HCT116 (cell line): ENCODE measurements at regions not wholly inside any gene's neighbourhood (a gene's known extent, or its start where the extent isn't known, plus 50 kb on each side); places are given as distances from the start of the nearest gene placed in this dataset.

Experiments used
- ATAC-seq: fragments of 200-7000 bp; cut with Tn5 transposase; 2 replicates; pipeline ENCODE4 v1.9.1; 2020; ENCODE audit warnings: mild to moderate bottlenecking, moderate library complexity
- BruUV-seq: library from RNA; stranded (reverse); fragments of 400-500 nt; replicated peaks from 2 replicates; lab custom pipeline; 2021; lab: Mats Ljungman, UMichigan
- CTCF ChIA-PET: fragments of 300-600 bp; sonication (Branson Sonifier 250); formaldehyde crosslinking; loops from one replicate; lab custom pipeline; 2021; ENCODE audit warnings: antibody characterized with exemption; lab: Charles Lee
- POLR2A ChIA-PET: fragments of 300-600, 350-600 bp; sonication (Branson Sonifier 250); formaldehyde crosslinking; loops from one replicate; lab custom pipeline; 2021; ENCODE audit warnings: antibody characterized with exemption; lab: Charles Lee
- RAD21 ChIA-PET, 2 experiments: fragments of 300-600 bp; sonication (Branson Sonifier 250); formaldehyde crosslinking; loops; one replicate each; lab custom pipeline; 2023; ENCODE audit warnings: low total read pairs in 2 of 2; ENCODE audit not compliant: uncharacterized antibody in 2 of 2, unreplicated experiment in 2 of 2, low non-redundant PET in 1 of 2; lab: Charles Lee
- DNase-seq: peaks from one replicate; pipeline ENCODE4 v3.0.0-alpha.2; 2010; ENCODE audit warnings: low read depth, low spot score
- H2AFZ ChIP-seq: fragments of 200-600 bp; shearing (Covaris generic), sonication (generic); 2 replicates; pipeline ENCODE4 v1.6.1; 2017; ENCODE audit warnings: low read depth, mixed run types, mixed read lengths, antibody characterized with exemption, low read length; ENCODE audit not compliant: poor library complexity, severe bottlenecking
- H3K27ac ChIP-seq: 2 replicates; pipeline ENCODE4 v1.5.1; 2012; ENCODE audit warnings: low read depth, low read length
- H3K27me3 ChIP-seq: fragments of 200-600 bp; sonication (generic); 2 replicates; pipeline ENCODE4 v1.6.1; 2016; ENCODE audit warnings: mixed run types, low read length, mixed read lengths; ENCODE audit not compliant: insufficient read depth
- H3K36me3 ChIP-seq, 2 experiments: fragments of 200-500 bp in 1 of 2; fragments of 200-600 bp in 1 of 2; sonication (Bioruptor generic) in 1 of 2; sonication (generic) in 1 of 2; 2 replicates each; pipeline versions ENCODE4 v1.5.1 to v1.6.1; 2014 to 2016; ENCODE audit warnings: low read length in 2 of 2, inconsistent platforms in 1 of 2, mixed read lengths in 1 of 2, mixed run types in 1 of 2; ENCODE audit not compliant: insufficient read depth in 2 of 2, control insufficient read depth in 1 of 2
- H3K4me1 ChIP-seq, 2 experiments: fragments of 200-600 bp in 1 of 2; sonication (generic) in 1 of 2; 2 replicates each; pipeline versions ENCODE4 v1.5.1 to v1.6.1; 2012 to 2017; ENCODE audit warnings: low read length in 2 of 2, inconsistent platforms in 1 of 2, mild to moderate bottlenecking in 1 of 2, mixed read lengths in 1 of 2, mixed run types in 1 of 2, moderate library complexity in 1 of 2; ENCODE audit not compliant: insufficient read depth in 2 of 2, control insufficient read depth in 1 of 2
- H3K4me2 ChIP-seq: fragments of 200-600 bp; sonication (generic); 2 replicates; pipeline ENCODE4 v1.6.1; 2017; ENCODE audit warnings: mixed run types, low read length, mixed read lengths
- H3K4me3 ChIP-seq, 2 experiments: fragments of 200-600 bp in 1 of 2; sonication (generic) in 1 of 2; replicated peaks in 1 of 2; 2 replicates each; pipeline ENCODE4 v1.5.1; 2011 to 2016; ENCODE audit warnings: low read length in 2 of 2, control low read depth in 1 of 2, low read depth in 1 of 2, mild to moderate bottlenecking in 1 of 2, mixed read lengths in 1 of 2, mixed run types in 1 of 2
- H3K79me2 ChIP-seq: fragments of 200-600 bp; sonication (generic); 2 replicates; pipeline ENCODE4 v1.6.1; 2017; ENCODE audit warnings: mild to moderate bottlenecking, mixed run types, low read length, moderate library complexity, mixed read lengths; ENCODE audit not compliant: insufficient read depth
- H3K9ac ChIP-seq: fragments of 200-600 bp; sonication (generic); 2 replicates; pipeline ENCODE4 v1.6.1; 2016; ENCODE audit warnings: low read length, mixed read lengths
- H3K9me2 ChIP-seq: fragments of 200-600 bp; sonication (generic), shearing (Covaris generic); 2 replicates; pipeline ENCODE4 v1.6.1; 2017; ENCODE audit warnings: mixed run types, mild to moderate bottlenecking, moderate library complexity; ENCODE audit not compliant: insufficient read depth
- H3K9me3 ChIP-seq, 2 experiments: fragments of 200-500 bp in 1 of 2; fragments of 200-600 bp in 1 of 2; sonication (Bioruptor generic) in 1 of 2; sonication (generic) in 1 of 2; 2 replicates each; pipeline ENCODE4 v1.6.1; 2014 to 2017; ENCODE audit warnings: low read length in 2 of 2, mixed read lengths in 2 of 2, inconsistent platforms in 1 of 2, low read depth in 1 of 2, mild to moderate bottlenecking in 1 of 2, mixed run types in 1 of 2, moderate library complexity in 1 of 2; ENCODE audit not compliant: control insufficient read depth in 1 of 2, insufficient read depth in 1 of 2
- H4K20me1 ChIP-seq: fragments of 200-600 bp; sonication (generic), shearing (Covaris generic); 2 replicates; pipeline ENCODE4 v1.6.1; 2017; ENCODE audit warnings: mixed run types, mild to moderate bottlenecking, moderate library complexity; ENCODE audit not compliant: insufficient read depth
- CBX3 ChIP-seq: IDR thresholded peaks from 2 replicates; pipeline ENCODE4 v1.6.1; 2012; ENCODE audit warnings: low read depth
- CEBPB ChIP-seq: IDR thresholded peaks from 2 replicates; pipeline ENCODE4 v1.6.1; 2012; ENCODE audit warnings: low read depth
- CTCF ChIP-seq, 3 experiments: fragments of 200-600 bp in 1 of 3; sonication (generic) in 1 of 3; IDR thresholded peaks in 2 of 3; conservative IDR thresholded peaks in 1 of 3; 2 replicates each; pipeline ENCODE4 v1.5.1; 2012 to 2017; ENCODE audit warnings: low read depth in 2 of 3, low read length in 2 of 3, antibody characterized with exemption in 1 of 3, borderline replicate concordance in 1 of 3, control low read depth in 1 of 3, mild to moderate bottlenecking in 1 of 3, mixed read lengths in 1 of 3, mixed run types in 1 of 3, moderate library complexity in 1 of 3; ENCODE audit not compliant: insufficient read depth in 1 of 3
- EGR1 ChIP-seq: IDR thresholded peaks from 2 replicates; pipeline ENCODE4 v1.6.1; 2012; ENCODE audit warnings: low read depth
- ELF1 ChIP-seq: IDR thresholded peaks from 2 replicates; pipeline ENCODE4 v1.6.1; 2012; ENCODE audit warnings: low read depth, borderline replicate concordance
- EZH2phosphoT487 ChIP-seq: fragments of 200-600 bp; IDR thresholded peaks from 2 replicates; pipeline ENCODE4 v1.6.1; 2018; ENCODE audit warnings: antibody characterized with exemption, borderline replicate concordance
- FOSL1 ChIP-seq: IDR thresholded peaks from 2 replicates; pipeline ENCODE4 v1.6.1; 2012; ENCODE audit warnings: low read depth
- JUND ChIP-seq: IDR thresholded peaks from 2 replicates; pipeline ENCODE4 v1.6.1; 2012
- MAX ChIP-seq: IDR thresholded peaks from 2 replicates; pipeline ENCODE4 v1.6.1; 2012
- POLR2A ChIP-seq: IDR thresholded peaks from 2 replicates; pipeline ENCODE4 v1.7.0; 2011; ENCODE audit warnings: borderline replicate concordance; ENCODE audit not compliant: insufficient read depth, insufficient read length; ENCODE audit errors: extremely low read depth
- POLR2AphosphoS5 ChIP-seq: IDR thresholded peaks from 2 replicates; pipeline ENCODE4 v1.6.1; 2011; ENCODE audit warnings: mild to moderate bottlenecking, low read depth, low read length, moderate library complexity
- RAD21 ChIP-seq: IDR thresholded peaks from 2 replicates; pipeline ENCODE4 v1.6.1; 2012; ENCODE audit warnings: low read depth, mild to moderate bottlenecking
- SIN3A ChIP-seq: IDR thresholded peaks from 2 replicates; pipeline ENCODE4 v1.6.1; 2012; ENCODE audit warnings: low read depth
- SRF ChIP-seq: IDR thresholded peaks from 2 replicates; pipeline ENCODE4 v1.6.1; 2012; ENCODE audit warnings: low read depth
- TCF7L2 ChIP-seq: IDR thresholded peaks from 2 replicates; pipeline ENCODE4 v1.7.0; 2011; ENCODE audit warnings: borderline replicate concordance, inconsistent platforms; ENCODE audit not compliant: insufficient read depth, insufficient read length; ENCODE audit errors: extremely low read depth
- ZFX ChIP-seq: fragments of 450-650 bp; IDR thresholded peaks from 2 replicates; pipeline ENCODE4 v1.6.1; 2017
- intact Hi-C: fragments of 100-400 bp; cut with micrococcal nuclease; formaldehyde crosslinking; loops from 2 replicates; pipeline ENCODE4 v1.10.0; 2022
- TF ChIP-seq, protein P1 (sequence below): IDR thresholded peaks from 2 replicates; pipeline ENCODE4 v1.6.1; 2012; ENCODE audit warnings: low read depth

- H3K9me3 ChIP-seq = no peaks in the 10 kb centered on the region
- DNase-seq = no peak
- no peaks in the 10 kb centered on the region for H3K27me3 ChIP-seq
- no peak overlapping the region for H3K4me2 ChIP-seq
- no peaks in the 10 kb centered on the region for H4K20me1 ChIP-seq
- no peaks in the 10 kb centered on the region for H3K4me1 ChIP-seq
- no TSS peak for BruUV-seq
- CTCF ChIA-PET = no interaction called here
- POLR2A ChIA-PET = no interaction called here
- TF ChIP-seq, protein P1, sequence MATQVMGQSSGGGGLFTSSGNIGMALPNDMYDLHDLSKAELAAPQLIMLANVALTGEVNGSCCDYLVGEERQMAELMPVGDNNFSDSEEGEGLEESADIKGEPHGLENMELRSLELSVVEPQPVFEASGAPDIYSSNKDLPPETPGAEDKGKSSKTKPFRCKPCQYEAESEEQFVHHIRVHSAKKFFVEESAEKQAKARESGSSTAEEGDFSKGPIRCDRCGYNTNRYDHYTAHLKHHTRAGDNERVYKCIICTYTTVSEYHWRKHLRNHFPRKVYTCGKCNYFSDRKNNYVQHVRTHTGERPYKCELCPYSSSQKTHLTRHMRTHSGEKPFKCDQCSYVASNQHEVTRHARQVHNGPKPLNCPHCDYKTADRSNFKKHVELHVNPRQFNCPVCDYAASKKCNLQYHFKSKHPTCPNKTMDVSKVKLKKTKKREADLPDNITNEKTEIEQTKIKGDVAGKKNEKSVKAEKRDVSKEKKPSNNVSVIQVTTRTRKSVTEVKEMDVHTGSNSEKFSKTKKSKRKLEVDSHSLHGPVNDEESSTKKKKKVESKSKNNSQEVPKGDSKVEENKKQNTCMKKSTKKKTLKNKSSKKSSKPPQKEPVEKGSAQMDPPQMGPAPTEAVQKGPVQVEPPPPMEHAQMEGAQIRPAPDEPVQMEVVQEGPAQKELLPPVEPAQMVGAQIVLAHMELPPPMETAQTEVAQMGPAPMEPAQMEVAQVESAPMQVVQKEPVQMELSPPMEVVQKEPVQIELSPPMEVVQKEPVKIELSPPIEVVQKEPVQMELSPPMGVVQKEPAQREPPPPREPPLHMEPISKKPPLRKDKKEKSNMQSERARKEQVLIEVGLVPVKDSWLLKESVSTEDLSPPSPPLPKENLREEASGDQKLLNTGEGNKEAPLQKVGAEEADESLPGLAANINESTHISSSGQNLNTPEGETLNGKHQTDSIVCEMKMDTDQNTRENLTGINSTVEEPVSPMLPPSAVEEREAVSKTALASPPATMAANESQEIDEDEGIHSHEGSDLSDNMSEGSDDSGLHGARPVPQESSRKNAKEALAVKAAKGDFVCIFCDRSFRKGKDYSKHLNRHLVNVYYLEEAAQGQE = no peak
- TF ChIP-seq CBX3 (no peak), ELF1 (no peak), JUND (no peak), RAD21 (no peak), TCF7L2 (no peak), SRF (no peak)
- H3K79me2 ChIP-seq = no peaks in the 10 kb centered on the region
- H3K4me3 ChIP-seq = no peak overlapping the region
- no peak overlapping the region for H3K9ac ChIP-seq
- H3K27ac ChIP-seq = no peak overlapping the region
- H2AFZ ChIP-seq = no peak overlapping the region
- no peak for ATAC-seq
- no peaks in the 10 kb centered on the region for H3K9me2 ChIP-seq
- intact Hi-C loops = no loop called here
- no peaks in the 10 kb centered on the region for H3K36me3 ChIP-seq
- RAD21 ChIA-PET = no interaction called here
Observed at GRCh38 chr7:140261522-140261921, 84.7 kb upstream of the KDM7A start.

DNA sequence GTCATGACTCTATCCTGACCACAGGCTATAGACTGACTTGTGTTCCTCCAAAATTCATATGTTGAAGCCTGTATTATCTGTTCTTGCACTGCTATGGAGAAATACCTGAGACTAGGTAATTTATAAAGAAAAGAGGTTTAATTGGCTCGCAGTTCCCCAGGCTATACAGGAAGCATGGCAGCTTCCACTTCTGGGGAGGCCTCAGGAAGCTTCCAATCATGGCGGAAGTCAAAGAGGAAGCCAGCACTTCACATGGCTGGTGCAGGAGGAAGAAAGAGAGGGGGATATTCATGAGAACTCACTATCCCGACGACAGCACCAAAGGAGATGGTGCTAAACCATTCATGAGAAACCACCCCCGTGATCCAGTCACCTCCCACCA is 84.3 kb upstream of the KDM7A start:
- H4K20me1 ChIP-seq = no peaks in the 10 kb centered on the region
- BruUV-seq = no TSS peak
- ChIA-PET CTCF (no interaction called here), RAD21 (no interaction called here), POLR2A (interaction anchor here (0.7 kb wide), 1 partner anchor 44 kb away, joined by 6 read pairs; no protein-coding TSS in a partner anchor)
- no peak overlapping the region for H3K4me3 ChIP-seq
- H3K36me3 ChIP-seq = no peaks in the 10 kb centered on the region
- no peaks in the 10 kb centered on the region for H3K27me3 ChIP-seq
- intact Hi-C loops = no loop called here
- no peak overlapping the region for H3K4me2 ChIP-seq
- DNase-seq (no peak), ATAC-seq (no peak)
- H3K27ac ChIP-seq = no peak overlapping the region
- H3K9me2 ChIP-seq = no peaks in the 10 kb centered on the region
- no peak overlapping the region for H3K9ac ChIP-seq
- no peaks in the 10 kb centered on the region for H3K4me1 ChIP-seq
- no peaks in the 10 kb centered on the region for H3K79me2 ChIP-seq
- H2AFZ ChIP-seq = no peak overlapping the region
- H3K9me3 ChIP-seq = no peaks in the 10 kb centered on the region
- TF ChIP-seq CEBPB (no peak), SIN3A (no peak), MAX (no peak), EZH2phosphoT487 (no peak), EGR1 (no peak), FOSL1 (no peak), TCF7L2 (no peak), CTCF (IDR thresholded peaks at IDR 0.05 in 2 of 3, conservative IDR thresholded peaks at IDR 0.05 in 1 of 3; ENCODE audit: borderline replicate concordance in 1 of 3, insufficient read depth in 1 of 3, low read depth in 2 of 3, low read length in 2 of 3) (no peak), JUND (no peak), CBX3 (no peak), ELF1 (no peak), POLR2AphosphoS5 (no peak), POLR2A (no peak), ZFX (no peak)
